ENCODE measurements at regions not wholly inside any gene's neighbourhood (a gene's known extent, or its start where the extent isn't known, plus 50 kb on each side); places are given as distances from the start of the nearest gene placed in this dataset.
A peak's percentile ranks its signal among the peaks of the same experiment; 100 is the strongest.

GRCh38 chr14:26191671-26192070, 406.2 kb downstream of the NOVA1 start:
- ChIA-PET CTCF (interaction anchor here (0.6 to 2.1 kb wide), 3 partner anchors 9 to 687 kb away, joined by 3 to 5 read pairs (median 3); no protein-coding TSS in a partner anchor), POLR2A (no interaction called here)
- no peak for DNase-seq (ENCODE audit: low read depth in 1 of 2, low spot score in 1 of 2)
- WGBS (ENCODE audit: missing lambda C conversion rate) = 100% methylated on average over 1 of the region's 1 CpG
- Histone ChIP-seq H3K4me1 (no peaks in the 10 kb centered on the region), H3K4me3 (no peak overlapping the region), H3K4me2 (no peak overlapping the region), H3K9me3 (no peaks in the 10 kb centered on the region), H3K27ac (no peak overlapping the region)
- no peak for FAIRE-seq
- no peak for ATAC-seq
- no peak for TF ChIP-seq MAZ (IDR thresholded peaks at IDR 0.05; ENCODE audit: borderline replicate concordance, low read depth, low read length)
- TF ChIP-seq JUNB (IDR thresholded peaks at IDR 0.05) = no peak
- TF ChIP-seq E2F6 (IDR thresholded peaks at IDR 0.05; ENCODE audit: borderline replicate concordance, low read depth) = no peak
- no peak for TF ChIP-seq HMGXB4 (CRISPR knock-in tag; IDR thresholded peaks at IDR 0.05; ENCODE audit: borderline replicate concordance)
- no peak for TF ChIP-seq CEBPB (IDR thresholded peaks at IDR 0.05)
- TF ChIP-seq RAD21 (conservative IDR thresholded peaks at IDR 0.05 in 1 of 2, IDR thresholded peaks at IDR 0.05 in 1 of 2) = no peak
- no peak for TF ChIP-seq POLR2A (IDR thresholded peaks at IDR 0.05; ENCODE audit: low read length)
- no peak for TF ChIP-seq EHMT2 (IDR thresholded peaks at IDR 0.05; ENCODE audit: low read depth)
- no peak for TF ChIP-seq RFX5 (IDR thresholded peaks at IDR 0.05)
- no peak for TF ChIP-seq HOXA7 (CRISPR knock-in tag; IDR thresholded peaks at IDR 0.05)

GRCh38 chr14:26191123-26191522, 406.7 kb downstream of the NOVA1 start:
- H3K27ac ChIP-seq = no peak overlapping the region
- CTCF ChIA-PET = interaction anchor here (1.2 to 2.1 kb wide), 2 partner anchors 9 to 15 kb away, joined by 3 to 5 read pairs; no protein-coding TSS in a partner anchor
- H3K4me3 ChIP-seq = no peak overlapping the region
- DNase-seq (ENCODE audit: low read depth in 1 of 2, low spot score in 1 of 2) (peak in 1 of 2 experiments; percentile 8), FAIRE-seq (no peak), ATAC-seq (no peak)
- H3K4me1 ChIP-seq = no peaks in the 10 kb centered on the region
- WGBS (ENCODE audit: missing lambda C conversion rate) = 28% methylated on average over 4 of the region's 4 CpGs
- H3K4me2 ChIP-seq = no peak overlapping the region
- H3K9me3 ChIP-seq = no peaks in the 10 kb centered on the region
- POLR2A ChIA-PET = no interaction called here
- TF ChIP-seq REST (IDR thresholded peaks at IDR 0.05) (no peak), E2F6 (IDR thresholded peaks at IDR 0.05; ENCODE audit: borderline replicate concordance, low read depth) (no peak), FOSL2 (IDR thresholded peaks at IDR 0.05) (no peak), FOSL2 (CRISPR knock-in tag; IDR thresholded peaks at IDR 0.05) (no peak), HDAC2 (IDR thresholded peaks at IDR 0.05) (no peak), HES2 (IDR thresholded peaks at IDR 0.05) (no peak), PBX3 (IDR thresholded peaks at IDR 0.05) (no peak), MAFK (IDR thresholded peaks at IDR 0.05; ENCODE audit: partially characterized antibody) (no peak), JUNB (IDR thresholded peaks at IDR 0.05) (no peak), ZNF302 (CRISPR knock-in tag; IDR thresholded peaks at IDR 0.05) (no peak)

All from A549 (cell line).